ENCODE measurements at regions not wholly inside any gene's neighbourhood (a gene's known extent, or its start where the extent isn't known, plus 50 kb on each side); places are given as distances from the start of the nearest gene placed in this dataset.

DNA sequence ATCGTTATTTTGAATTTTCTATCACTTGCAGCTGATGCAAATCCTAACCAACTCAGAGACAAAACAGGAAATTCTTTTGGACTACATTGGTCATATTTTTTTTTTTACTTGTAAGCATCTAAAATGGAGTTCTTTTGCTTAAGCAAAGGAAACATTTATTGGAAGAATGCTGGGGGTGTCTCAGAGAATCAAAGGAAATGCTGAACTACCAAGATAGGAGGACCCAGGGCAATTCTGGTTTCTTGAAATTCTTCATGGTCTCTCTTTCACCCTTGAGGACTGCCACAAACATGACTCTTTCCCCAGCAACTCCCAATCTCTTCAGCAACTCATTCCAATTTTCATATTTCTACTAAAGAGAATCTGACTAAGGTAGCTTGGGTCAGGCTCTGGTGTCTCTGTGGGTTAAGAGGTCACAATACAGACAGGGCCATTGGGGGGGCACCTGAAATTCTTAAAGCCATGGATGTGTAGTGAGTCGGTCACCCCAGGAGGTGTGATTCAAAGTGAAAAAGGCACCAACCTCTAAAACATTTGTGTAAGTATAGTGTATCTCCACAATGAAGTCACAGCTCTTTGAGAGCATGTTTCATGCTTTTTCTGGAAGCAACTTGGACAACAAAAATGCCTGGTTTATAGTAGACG is 171.1 kb upstream of the FGGY start:
- Mint-ChIP-seq H3K4me1 (peaks cover 12% of the 10 kb centered on the region), H3K36me3 (ENCODE audit: low read depth) (no peaks in the 10 kb centered on the region), H3K9me3 (no peaks in the 10 kb centered on the region), H3K27ac (no peak overlapping the region), H3K27me3 (peaks cover 32% of the 10 kb centered on the region), H3K4me3 (no peak overlapping the region)
- ATAC-seq (replicated peaks) = peak; percentile 95

DNA sequence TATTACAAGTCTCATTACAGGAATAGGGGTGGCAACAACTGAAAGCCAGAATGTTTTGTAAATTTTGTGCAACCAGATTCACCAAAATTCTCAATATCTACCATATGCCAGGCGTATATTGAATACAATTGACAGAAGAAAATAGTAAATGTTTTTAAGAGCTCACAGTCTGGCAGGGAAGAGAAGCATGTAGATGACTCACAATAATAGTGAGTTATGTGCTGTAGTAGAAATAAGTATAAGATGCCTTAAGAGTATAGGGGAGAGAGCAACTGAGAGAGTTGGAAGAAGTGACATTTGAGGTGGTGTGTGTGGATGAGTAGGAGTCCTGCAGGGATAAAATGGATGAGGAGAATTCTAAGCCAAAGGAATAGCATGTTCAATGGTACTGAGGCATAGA is 170.5 kb upstream of the FGGY start:
- H3K4me1 Mint-ChIP-seq = peaks cover 12% of the 10 kb centered on the region

DNA sequence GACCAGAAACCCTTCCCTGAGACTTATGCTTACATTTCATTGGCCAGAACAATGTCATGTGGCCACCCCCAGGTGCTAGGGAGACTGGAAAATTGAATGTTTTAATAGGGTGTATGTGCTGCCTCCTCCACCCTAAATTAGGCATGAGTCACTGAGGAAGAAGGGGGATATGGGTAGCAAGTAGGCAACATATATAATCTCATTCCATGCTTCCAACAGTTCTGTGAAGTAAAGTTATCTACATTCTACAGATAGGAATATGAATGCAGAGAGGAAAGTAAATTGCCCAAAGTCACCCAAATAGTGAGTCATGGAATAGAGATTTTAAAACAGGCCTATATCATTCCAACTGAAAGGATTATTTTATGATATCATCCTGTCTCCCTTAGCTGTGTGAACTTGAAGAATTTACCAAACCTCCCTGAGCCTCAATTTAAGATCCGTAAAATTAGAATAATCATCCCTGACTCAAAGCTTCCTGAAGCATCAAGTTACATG is 168.6 kb upstream of the FGGY start:
- Mint-ChIP-seq H3K27me3 (peaks cover 28% of the 10 kb centered on the region), H3K4me1 (peaks cover 12% of the 10 kb centered on the region), H3K27ac (no peak overlapping the region), H3K4me3 (no peak overlapping the region), H3K9me3 (no peaks in the 10 kb centered on the region), H3K36me3 (ENCODE audit: low read depth) (no peaks in the 10 kb centered on the region)
- ATAC-seq (replicated peaks) = no peak

More for the DNA sequence above, 170.5 kb upstream of the FGGY start:
- no peak for ATAC-seq (replicated peaks)
- H3K27me3 Mint-ChIP-seq = peaks cover 32% of the 10 kb centered on the region
- H3K27ac Mint-ChIP-seq = no peak overlapping the region
- no peaks in the 10 kb centered on the region for H3K36me3 Mint-ChIP-seq (ENCODE audit: low read depth)
- H3K9me3 Mint-ChIP-seq = no peaks in the 10 kb centered on the region
- H3K4me3 Mint-ChIP-seq = no peak overlapping the region

DNA sequence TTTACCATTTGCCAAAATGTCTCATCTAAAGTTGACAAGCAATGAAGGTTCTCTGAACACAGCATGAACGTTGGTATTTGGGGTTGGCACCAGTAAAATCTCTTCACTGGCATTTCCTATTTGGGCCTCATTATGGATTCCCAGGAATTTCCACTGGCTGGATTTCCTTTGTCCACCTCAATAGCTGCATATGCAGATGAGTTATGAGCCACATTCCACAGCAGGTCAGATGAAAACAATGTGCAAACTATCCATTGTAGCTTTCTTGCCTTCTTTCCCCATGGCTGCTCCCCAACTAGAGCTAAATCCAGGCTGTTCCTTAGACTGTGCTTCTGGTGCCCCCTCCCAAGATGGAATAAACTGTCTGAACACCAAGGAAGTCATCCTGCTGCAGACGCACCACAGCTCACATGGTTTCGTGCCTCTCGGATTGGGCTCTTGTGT is 168.1 kb upstream of the FGGY start:
- H3K36me3 Mint-ChIP-seq (ENCODE audit: low read depth) = no peaks in the 10 kb centered on the region
- no peak overlapping the region for H3K27ac Mint-ChIP-seq
- peaks cover 30% of the 10 kb centered on the region for H3K27me3 Mint-ChIP-seq
- ATAC-seq (replicated peaks) = no peak
- H3K9me3 Mint-ChIP-seq = peaks cover 3% of the 10 kb centered on the region
- peaks cover 12% of the 10 kb centered on the region for H3K4me1 Mint-ChIP-seq
- H3K4me3 Mint-ChIP-seq = no peak overlapping the region

DNA sequence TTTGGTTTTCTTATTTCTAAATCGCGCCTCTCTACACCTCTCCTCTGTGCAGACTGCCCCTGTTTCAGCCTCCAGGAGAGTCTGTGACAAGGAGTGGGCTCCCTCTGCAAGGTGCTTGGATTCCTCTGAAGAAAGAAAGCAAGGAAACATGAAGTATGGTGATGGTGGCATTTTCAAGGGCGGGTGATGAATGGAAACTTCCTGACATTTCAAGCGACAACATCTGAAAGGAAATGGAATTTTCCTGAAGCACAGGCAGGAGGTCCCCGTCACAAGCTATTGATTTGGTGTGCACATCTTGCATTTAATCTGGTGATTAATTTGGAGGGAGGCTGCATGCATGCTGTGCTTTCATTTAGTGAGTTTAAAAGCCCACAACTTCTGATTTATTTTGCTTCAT is 164.6 kb upstream of the FGGY start:
- Mint-ChIP-seq H3K27ac (no peak overlapping the region), H3K36me3 (ENCODE audit: low read depth) (no peaks in the 10 kb centered on the region), H3K27me3 (peaks cover 17% of the 10 kb centered on the region), H3K4me3 (no peak overlapping the region), H3K4me1 (no peaks in the 10 kb centered on the region), H3K9me3 (peaks cover 4% of the 10 kb centered on the region)
- no peak for ATAC-seq (replicated peaks)

DNA sequence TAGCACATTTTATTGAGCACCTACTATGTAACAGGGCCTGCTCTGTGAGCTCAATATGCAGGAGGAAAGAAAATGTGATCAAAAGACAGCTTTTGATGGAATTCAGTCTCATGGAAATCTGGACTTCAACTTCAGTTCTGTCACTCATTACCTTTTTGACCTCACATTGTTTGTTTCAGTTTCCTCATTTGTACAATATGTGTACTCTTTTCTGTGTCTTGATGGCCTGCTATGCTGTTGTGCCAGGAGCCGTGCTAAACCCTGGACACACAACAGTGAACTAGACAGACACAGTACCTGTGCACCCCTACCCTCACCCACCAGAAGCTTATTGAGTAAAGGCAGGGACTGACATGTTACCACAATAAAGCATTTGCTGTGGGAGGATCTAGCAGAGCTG is 162.9 kb upstream of the FGGY start:
- peaks cover 11% of the 10 kb centered on the region for H3K27me3 Mint-ChIP-seq
- H3K4me1 Mint-ChIP-seq = no peaks in the 10 kb centered on the region
- no peaks in the 10 kb centered on the region for H3K36me3 Mint-ChIP-seq (ENCODE audit: low read depth)
- H3K27ac Mint-ChIP-seq = no peak overlapping the region
- no peak overlapping the region for H3K4me3 Mint-ChIP-seq
- no peak for ATAC-seq (replicated peaks)
- peaks cover 4% of the 10 kb centered on the region for H3K9me3 Mint-ChIP-seq

DNA sequence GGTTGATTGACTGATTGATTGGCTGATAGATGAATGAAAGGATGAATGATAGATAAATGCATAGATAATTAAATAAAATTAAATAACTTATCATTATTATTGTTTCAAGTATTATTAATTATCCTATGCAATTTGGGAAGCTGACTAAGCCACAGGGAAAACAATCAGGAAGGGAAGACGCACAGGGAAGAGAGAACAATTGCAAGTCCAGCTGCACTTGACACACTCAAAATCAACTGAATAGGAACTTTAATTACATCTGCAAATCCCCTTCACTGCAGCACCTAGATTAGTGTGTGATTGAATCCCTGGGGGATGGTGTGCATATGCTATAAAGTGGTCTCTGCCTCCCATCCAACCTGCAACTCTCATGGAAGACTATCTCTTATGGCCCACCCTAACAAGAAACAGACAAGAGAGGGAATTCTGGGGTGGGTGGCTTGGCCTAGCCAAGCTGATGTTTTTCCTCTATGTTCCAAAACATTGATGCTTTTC is 161.1 kb upstream of the FGGY start:
- Mint-ChIP-seq H3K9me3 (peaks cover 4% of the 10 kb centered on the region), H3K27me3 (peaks cover 11% of the 10 kb centered on the region), H3K4me1 (no peaks in the 10 kb centered on the region), H3K4me3 (no peak overlapping the region), H3K27ac (no peak overlapping the region), H3K36me3 (ENCODE audit: low read depth) (no peaks in the 10 kb centered on the region)
- no peak for ATAC-seq (replicated peaks)

DNA sequence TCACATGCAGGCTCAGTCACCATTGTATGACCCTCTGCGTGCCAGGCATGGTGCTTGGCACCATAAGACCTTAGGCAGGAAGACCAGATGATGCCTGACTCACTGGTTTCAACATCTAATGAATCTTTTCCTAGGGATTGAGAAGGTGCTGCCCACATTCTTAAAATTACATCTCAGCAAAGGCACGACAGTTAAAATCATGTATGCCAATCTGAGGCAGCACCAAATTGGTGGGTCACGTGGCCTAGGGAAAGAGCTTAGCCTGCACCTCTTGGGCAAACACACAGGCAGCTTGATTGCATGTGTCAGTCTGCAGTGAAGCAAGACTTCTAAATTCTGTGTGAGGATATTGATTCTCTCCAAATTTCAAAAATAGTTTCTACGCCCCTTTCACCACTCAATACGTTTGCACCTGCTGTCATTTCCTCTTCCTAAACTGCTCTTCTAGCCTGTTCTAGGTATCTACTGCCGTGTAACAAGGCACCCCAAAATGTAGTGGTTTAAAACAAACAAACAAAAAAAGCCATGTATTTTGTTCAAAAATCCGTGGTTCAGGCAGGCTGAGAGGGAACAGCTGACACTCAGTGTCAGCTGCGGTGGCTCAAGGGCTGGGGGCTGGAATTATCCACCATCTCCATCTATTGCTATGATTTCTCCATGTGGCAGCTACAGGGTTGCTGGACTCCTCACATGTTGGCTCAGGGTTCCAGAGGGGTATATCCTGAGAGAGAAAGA is 160.2 kb upstream of the FGGY start:
- H3K27me3 Mint-ChIP-seq = peaks cover 11% of the 10 kb centered on the region
- H3K27ac Mint-ChIP-seq = no peak overlapping the region
- no peaks in the 10 kb centered on the region for H3K36me3 Mint-ChIP-seq (ENCODE audit: low read depth)
- ATAC-seq (replicated peaks) = no peak
- H3K4me3 Mint-ChIP-seq = no peak overlapping the region
- H3K4me1 Mint-ChIP-seq = no peaks in the 10 kb centered on the region
- H3K9me3 Mint-ChIP-seq = peaks cover 4% of the 10 kb centered on the region

DNA sequence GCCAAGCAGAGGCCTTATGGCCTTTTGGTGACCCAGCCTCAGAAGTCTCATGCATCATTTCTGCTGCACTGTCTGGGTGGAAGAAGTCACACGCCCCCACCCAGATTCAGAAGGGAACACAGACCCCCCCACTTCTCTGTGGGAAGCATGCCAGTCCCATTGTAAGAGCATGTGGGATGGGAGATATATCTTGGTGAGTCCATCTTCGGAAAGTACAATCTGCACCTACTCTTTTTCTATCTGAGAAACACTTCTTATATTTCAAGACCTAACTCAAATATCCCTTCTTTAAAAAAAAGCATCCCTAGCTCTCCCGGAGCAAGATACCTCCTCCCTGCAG is 159.6 kb upstream of the FGGY start:
- ATAC-seq (replicated peaks) = no peak
- Mint-ChIP-seq H3K36me3 (ENCODE audit: low read depth) (no peaks in the 10 kb centered on the region), H3K27me3 (peaks cover 11% of the 10 kb centered on the region), H3K27ac (no peak overlapping the region), H3K4me1 (no peaks in the 10 kb centered on the region), H3K9me3 (peaks cover 4% of the 10 kb centered on the region), H3K4me3 (no peak overlapping the region)

DNA sequence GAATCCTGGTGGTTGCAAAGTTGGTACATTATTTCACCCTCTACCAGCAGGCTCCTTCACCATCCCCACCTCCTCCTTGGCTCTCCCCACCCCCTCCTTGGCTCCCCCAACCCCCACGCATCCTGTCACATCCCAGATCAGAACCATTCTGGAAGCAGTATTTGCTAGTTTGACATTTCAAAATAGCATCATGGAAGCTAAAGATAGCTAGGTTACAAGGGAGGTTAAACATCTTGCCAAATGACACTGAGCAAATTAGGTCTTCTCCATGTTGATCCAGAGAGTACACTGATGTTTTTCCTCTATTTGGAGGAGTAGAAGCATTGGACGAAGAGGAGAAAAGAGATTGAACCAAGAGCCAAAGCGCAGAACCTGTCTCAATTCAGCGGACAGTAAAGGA is 158.9 kb upstream of the FGGY start:
- peaks cover 11% of the 10 kb centered on the region for H3K27me3 Mint-ChIP-seq
- H3K4me1 Mint-ChIP-seq = peaks cover 7% of the 10 kb centered on the region
- no peak overlapping the region for H3K4me3 Mint-ChIP-seq
- H3K9me3 Mint-ChIP-seq = peaks cover 4% of the 10 kb centered on the region
- no peak for ATAC-seq (replicated peaks)
- H3K27ac Mint-ChIP-seq = no peak overlapping the region
- H3K36me3 Mint-ChIP-seq (ENCODE audit: low read depth) = no peaks in the 10 kb centered on the region

DNA sequence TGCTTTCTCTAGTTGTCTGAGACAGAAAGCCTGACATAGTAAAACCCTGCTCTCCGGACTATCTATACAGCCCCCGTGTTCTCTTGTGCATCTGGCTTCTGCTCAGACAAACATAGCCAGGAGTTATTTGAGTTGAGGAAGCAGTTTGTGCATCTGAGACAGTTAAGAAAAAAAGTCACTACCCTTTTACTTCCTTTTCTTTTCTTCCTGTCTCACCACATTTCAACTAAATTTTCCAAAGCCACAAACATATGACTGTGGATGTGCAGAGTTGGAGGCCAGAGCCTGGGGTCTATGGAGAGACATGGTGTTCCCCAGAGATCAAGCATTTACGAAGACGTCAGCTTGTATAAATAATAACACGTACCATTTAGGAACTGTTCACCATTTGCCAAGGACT is 158.5 kb upstream of the FGGY start:
- H3K36me3 Mint-ChIP-seq (ENCODE audit: low read depth) = no peaks in the 10 kb centered on the region
- H3K4me3 Mint-ChIP-seq = no peak overlapping the region
- no peak for ATAC-seq (replicated peaks)
- peaks cover 9% of the 10 kb centered on the region for H3K4me1 Mint-ChIP-seq
- H3K27ac Mint-ChIP-seq = no peak overlapping the region
- H3K27me3 Mint-ChIP-seq = peaks cover 8% of the 10 kb centered on the region
- peaks cover 4% of the 10 kb centered on the region for H3K9me3 Mint-ChIP-seq

DNA sequence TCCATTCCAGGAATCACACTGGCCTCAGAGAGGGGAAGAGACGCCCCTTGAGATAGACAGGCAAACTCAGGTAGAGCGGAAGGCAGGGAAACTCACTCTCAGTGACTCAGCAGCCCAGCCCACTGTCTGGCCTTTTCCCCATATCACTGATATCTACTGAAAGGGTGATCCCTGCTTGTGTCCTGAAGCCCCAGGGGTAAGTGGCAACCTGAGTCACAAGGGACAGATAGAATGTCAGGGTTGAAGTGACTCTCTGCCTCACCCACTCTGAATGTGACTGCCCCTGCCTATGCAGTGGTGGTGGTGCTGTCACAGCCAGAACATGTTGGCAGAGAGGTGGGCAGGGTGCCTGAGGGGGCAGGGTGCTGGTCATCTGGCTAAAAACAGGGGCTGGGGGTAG is 157.5 kb upstream of the FGGY start:
- no peaks in the 10 kb centered on the region for H3K36me3 Mint-ChIP-seq (ENCODE audit: low read depth)
- peaks cover 9% of the 10 kb centered on the region for H3K4me1 Mint-ChIP-seq
- peaks cover 3% of the 10 kb centered on the region for H3K27me3 Mint-ChIP-seq
- no peak overlapping the region for H3K4me3 Mint-ChIP-seq
- no peak overlapping the region for H3K27ac Mint-ChIP-seq
- no peaks in the 10 kb centered on the region for H3K9me3 Mint-ChIP-seq
- ATAC-seq (replicated peaks) = peak; percentile 57

DNA sequence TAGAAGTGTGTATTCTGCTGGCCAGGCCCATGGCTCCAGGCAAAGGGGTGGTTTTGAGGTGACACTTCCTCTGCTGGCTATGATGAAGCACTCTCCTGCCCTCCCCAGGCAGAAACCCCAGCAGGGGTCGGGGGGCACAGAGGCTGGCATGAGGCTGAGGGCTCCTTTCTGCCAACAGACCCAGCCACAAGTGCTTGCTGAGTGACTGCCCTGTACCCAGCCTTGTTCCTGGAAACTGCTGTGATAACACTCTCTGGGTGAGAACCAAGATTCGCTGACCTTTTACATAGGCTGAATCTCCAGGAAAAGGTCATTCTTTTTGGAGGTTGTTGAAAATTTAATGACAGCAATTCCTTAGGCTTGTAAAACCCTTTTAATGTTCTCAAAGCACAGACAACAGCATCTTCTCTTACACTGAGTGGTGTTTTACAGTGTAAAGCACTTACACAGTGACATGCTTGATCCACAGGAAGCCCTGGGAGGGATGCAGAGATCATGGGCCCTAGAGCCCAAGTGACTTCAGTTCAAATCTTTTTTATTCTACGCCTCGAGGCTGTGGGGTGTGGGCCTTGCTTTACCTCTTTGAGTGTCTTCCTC is 155.5 kb upstream of the FGGY start:
- Mint-ChIP-seq H3K4me1 (peaks cover 13% of the 10 kb centered on the region), H3K36me3 (ENCODE audit: low read depth) (no peaks in the 10 kb centered on the region), H3K27ac (no peak overlapping the region), H3K9me3 (no peaks in the 10 kb centered on the region), H3K4me3 (no peak overlapping the region), H3K27me3 (no peaks in the 10 kb centered on the region)
- no peak for ATAC-seq (replicated peaks)

DNA sequence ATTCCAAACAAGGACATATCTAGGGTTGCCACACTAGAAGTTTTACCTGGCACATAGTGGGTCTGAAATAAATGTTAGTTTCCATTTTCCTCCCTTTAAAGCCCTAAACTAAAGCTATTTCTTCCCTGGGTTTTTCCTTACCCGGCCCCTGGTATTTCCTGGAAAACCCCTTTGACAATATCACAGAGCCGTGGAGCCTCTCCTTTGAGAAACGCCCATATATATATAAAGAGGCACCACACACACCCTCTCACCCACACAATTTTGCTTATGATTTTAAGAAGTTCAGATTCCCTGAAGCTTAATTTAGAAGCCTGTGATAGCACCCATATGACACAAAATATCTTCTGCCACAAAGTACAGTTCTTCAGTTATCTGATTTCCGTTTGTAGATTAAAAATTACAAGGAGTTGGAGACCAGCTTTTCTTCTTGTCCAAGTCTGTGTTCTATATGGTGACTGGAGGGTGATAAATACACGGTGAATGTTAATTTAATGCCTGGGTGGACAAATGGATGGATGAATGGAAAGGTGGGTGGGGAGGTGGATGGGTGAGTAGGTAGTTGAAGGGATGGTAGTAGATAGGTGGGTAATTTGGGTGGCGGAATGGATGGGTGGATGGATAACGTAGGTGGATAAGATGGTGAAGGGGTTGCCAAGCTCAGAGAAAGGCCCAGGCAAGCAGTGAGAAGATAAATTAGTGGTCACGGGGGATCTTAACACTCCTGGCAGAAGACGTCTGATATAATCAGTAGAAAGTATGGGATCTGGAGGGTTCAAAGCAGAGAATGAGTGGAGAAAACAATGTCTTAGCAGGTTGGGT is 154.4 kb upstream of the FGGY start:
- Mint-ChIP-seq H3K27ac (no peak overlapping the region), H3K4me1 (peaks cover 15% of the 10 kb centered on the region), H3K4me3 (peak overlapping the region; percentile 3)

More for the DNA sequence above, 154.4 kb upstream of the FGGY start:
- Mint-ChIP-seq H3K36me3 (ENCODE audit: low read depth) (no peaks in the 10 kb centered on the region), H3K9me3 (no peaks in the 10 kb centered on the region), H3K27me3 (no peaks in the 10 kb centered on the region)
- peak; percentile 20 for ATAC-seq (replicated peaks)

All from activated T-helper 17 cell treated with anti-CD3 and anti-CD28 coated beads, Interleukin-2, amount 50 U/mL, for 72 hours (primary cell).